LNCAP (cell line): ENCODE measurements at regions not wholly inside any gene's neighbourhood (a gene's known extent, or its start where the extent isn't known, plus 50 kb on each side); places are given as distances from the start of the nearest gene placed in this dataset.

Experiments
- CTCF ChIP-seq: fragments of 450-650 bp; IDR thresholded peaks from 2 replicates; pipeline ENCODE4 v1.5.1; 2017; ENCODE audit warnings: mild to moderate bottlenecking

- TF ChIP-seq CTCF = no peak
Measured at GRCh38 chr5:152625696-152626095, 220.6 kb upstream of the NMUR2 start.

GRCh38 chr5:152631221-152631620 is 226.1 kb upstream of the NMUR2 start:
- no peak for TF ChIP-seq CTCF

- TF ChIP-seq CTCF = no peak
Measured at GRCh38 chr5:152632360-152632759, 227.3 kb upstream of the NMUR2 start.

DNA sequence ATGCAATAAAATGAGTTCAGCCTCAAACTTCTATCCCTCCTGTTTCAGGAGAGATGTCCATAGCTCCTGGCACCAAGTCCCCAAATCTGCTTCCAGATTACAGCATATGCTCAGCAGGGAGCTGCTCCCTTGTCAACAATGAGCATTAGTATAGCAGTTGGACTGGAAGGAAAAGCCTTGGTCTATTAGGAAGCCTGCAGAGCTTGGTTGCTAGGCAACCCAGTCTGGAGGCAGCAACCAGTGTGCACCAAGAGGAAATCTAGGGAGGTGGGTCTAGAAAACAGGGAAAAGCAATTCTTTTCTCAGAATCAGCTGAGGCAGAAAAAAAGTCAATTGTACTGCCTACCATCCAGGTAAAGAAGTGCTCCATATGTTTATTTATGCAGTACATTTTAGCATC is 229.5 kb upstream of the NMUR2 start:
- TF ChIP-seq CTCF = no peak

DNA sequence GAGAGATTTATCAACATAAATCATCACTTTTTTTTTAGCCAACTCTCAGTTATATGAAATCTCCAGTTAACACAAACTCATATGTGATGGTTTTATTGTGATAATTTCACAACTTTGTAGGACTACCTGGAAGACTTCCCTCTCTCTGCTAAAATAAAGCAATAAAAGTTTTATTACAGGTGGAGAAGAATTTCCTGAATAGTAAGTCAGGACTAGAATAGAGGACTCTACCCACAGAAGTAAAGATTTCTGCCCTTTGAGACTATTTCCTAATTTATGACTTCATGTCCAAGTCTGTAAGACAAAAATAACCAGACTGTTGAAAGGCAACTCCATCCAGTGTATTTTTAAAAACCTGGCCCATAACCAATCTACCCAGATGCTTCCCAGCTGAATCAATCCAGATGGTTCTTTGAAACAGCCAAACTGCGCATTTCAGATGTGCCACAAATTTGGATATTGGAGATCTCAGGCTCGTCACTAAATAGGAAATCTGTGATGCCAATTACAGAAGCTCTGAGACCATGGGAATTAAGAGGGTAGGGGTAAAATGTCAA is 234.0 kb upstream of the NMUR2 start:
- TF ChIP-seq CTCF = no peak

DNA sequence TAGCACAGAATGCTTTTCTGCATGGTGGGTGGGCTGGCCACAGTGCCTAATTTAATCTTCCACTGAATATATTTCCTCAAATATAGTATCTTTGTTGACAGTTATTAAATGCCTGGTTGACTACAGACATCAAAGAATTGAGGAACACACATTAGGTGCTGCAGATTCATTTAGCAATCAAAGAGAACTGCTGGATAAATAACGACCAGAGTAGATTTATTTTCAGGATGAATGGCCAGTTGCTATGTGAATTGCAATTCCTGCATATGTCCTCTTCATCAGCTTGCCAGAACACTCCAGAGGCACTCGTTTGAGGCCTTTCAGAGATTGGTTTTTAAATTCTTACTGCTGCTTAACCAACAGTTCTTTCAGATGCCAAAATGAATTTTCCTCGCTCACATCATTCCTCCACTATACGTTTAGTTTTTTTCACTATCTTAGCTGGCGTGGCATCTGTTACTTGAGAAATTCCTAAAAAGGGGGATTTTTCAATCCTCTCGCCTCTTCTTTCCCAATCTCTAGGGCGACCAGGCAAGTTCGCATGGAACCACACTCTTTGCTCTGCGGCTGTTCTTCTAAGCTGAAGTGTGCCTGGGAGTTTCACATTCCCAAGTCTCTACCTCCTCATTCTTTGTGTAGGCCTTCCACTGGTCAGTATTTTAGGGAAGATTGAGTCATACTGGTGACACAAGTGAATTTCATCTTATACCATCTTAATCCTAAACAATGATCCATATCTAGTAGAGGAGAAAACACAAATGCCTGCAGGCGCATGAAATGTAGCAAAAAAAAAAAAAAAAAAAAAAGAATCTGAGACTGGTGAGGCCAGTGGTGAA is 237.1 kb upstream of the NMUR2 start:
- no peak for TF ChIP-seq CTCF

- TF ChIP-seq CTCF = no peak
Measured at GRCh38 chr5:152642880-152643279, 237.8 kb upstream of the NMUR2 start.
